Suprapubic skin (tissue), 4 donors: ENCODE measurements at regions not wholly inside any gene's neighbourhood (a gene's known extent, or its start where the extent isn't known, plus 50 kb on each side); places are given as distances from the start of the nearest gene placed in this dataset.

ENCODE experiments used
- DNase-seq, 2 donors: peaks; one replicate each; pipeline ENCODE4 v3.0.0-alpha.2; 2019; ENCODE audit warnings: low spot score in 2 of 2
- H3K27ac ChIP-seq: fragments of 200-600 bp; sonication (generic); one replicate; pipeline ENCODE4 v1.5.1; 2019
- H3K27me3 ChIP-seq: fragments of 200-600 bp; sonication (generic); one replicate; pipeline ENCODE4 v1.5.1; 2019
- H3K36me3 ChIP-seq: fragments of 200-600 bp; sonication (generic); one replicate; pipeline ENCODE4 v1.5.1; 2019
- H3K4me1 ChIP-seq: fragments of 200-600 bp; sonication (generic); one replicate; pipeline ENCODE4 v1.5.1; 2019
- H3K4me3 ChIP-seq: fragments of 200-600 bp; sonication (generic); one replicate; pipeline ENCODE4 v1.5.1; 2019; ENCODE audit warnings: mild to moderate bottlenecking
- H3K9me3 ChIP-seq: fragments of 200-600 bp; sonication (generic); one replicate; pipeline ENCODE4 v1.5.1; 2019
- EP300 ChIP-seq: sonication (generic); formaldehyde crosslinking; IDR thresholded peaks from one replicate; pipeline ENCODE4 v1.6.1; 2017; ENCODE audit warnings: antibody characterized with exemption
- POLR2A ChIP-seq, 2 donors: fragments of 450-650 bp; IDR thresholded peaks; one replicate each; pipeline ENCODE4 v1.6.1; 2017; ENCODE audit warnings: antibody characterized with exemption in 2 of 2, mild to moderate bottlenecking in 2 of 2, moderate library complexity in 2 of 2
- POLR2AphosphoS5 ChIP-seq, 3 donors: sonication (generic); formaldehyde crosslinking; IDR thresholded peaks; one replicate each; pipeline ENCODE4 v1.6.1; 2017; ENCODE audit warnings: antibody characterized with exemption in 3 of 3
- WGBS: methylation state at CpG from one replicate; pipeline ENCODE4 v1.1.5; 2018; 5-methylcytosine and 5-hydroxymethylcytosine counted together
- TF ChIP-seq, protein P1 (sequence below), 2 donors: fragments of 200-600 bp in 1 of 2; fragments of 450-650 bp in 1 of 2; sonication (generic) in 1 of 2; IDR thresholded peaks; one replicate each; pipeline ENCODE4 v1.5.1; 2016 to 2019; ENCODE audit warnings: antibody characterized with exemption in 2 of 2, mild to moderate bottlenecking in 1 of 2, moderate library complexity in 1 of 2

DNA sequence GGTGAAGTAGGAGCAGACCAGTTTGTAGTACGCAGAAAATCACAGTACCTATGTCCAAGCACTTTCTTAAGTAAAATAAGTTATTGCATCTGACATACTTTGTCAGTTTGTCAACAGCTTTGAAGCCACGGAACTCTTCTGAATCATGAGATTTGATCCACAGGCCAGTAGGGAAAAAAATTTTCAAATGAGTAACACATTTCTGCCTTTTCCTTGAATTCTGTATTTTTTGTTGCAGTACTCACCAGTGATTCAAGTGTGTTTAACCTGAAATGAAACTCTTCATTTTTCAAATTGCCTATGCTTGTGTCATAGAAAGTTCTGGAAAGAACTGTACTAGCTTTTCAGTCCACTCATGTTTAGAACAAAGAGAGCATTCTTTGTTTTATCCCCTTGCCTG lies 337.7 kb downstream of the GATA3 start:
- DNase-seq: no peak
- Histone ChIP-seq H3K27me3 (no peaks in the 10 kb centered on the region), H3K36me3 (no peaks in the 10 kb centered on the region), H3K27ac (no peak overlapping the region), H3K9me3 (no peaks in the 10 kb centered on the region), H3K4me1 (no peaks in the 10 kb centered on the region), H3K4me3 (no peak overlapping the region)
- 66% methylated on average over 2 of the region's 2 CpGs for WGBS
- no peak for TF ChIP-seq EP300
- TF ChIP-seq POLR2A (IDR thresholded peaks at IDR 0.05): no peak
- TF ChIP-seq, protein P1, sequence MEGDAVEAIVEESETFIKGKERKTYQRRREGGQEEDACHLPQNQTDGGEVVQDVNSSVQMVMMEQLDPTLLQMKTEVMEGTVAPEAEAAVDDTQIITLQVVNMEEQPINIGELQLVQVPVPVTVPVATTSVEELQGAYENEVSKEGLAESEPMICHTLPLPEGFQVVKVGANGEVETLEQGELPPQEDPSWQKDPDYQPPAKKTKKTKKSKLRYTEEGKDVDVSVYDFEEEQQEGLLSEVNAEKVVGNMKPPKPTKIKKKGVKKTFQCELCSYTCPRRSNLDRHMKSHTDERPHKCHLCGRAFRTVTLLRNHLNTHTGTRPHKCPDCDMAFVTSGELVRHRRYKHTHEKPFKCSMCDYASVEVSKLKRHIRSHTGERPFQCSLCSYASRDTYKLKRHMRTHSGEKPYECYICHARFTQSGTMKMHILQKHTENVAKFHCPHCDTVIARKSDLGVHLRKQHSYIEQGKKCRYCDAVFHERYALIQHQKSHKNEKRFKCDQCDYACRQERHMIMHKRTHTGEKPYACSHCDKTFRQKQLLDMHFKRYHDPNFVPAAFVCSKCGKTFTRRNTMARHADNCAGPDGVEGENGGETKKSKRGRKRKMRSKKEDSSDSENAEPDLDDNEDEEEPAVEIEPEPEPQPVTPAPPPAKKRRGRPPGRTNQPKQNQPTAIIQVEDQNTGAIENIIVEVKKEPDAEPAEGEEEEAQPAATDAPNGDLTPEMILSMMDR (IDR thresholded peaks at IDR 0.05): no peak

DNA sequence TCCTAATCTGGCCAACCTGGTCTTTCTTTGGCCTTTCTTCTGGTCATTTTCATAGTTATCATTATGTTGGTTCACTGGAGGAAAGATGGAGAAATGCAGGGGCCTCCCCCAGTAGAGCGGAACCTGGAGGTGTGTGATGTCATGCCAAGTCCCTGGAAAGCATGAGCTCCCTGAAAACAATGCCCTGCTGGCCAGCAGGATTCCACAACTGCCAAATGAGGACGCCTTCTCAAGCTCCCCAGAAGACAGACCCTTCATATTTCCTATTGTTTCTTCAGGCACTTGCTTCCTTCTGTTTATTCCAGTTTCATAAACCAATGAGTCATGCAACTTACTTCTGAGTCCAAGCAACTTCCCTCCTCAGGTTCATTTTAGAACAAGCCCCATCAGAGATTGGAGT lies 339.0 kb downstream of the GATA3 start:
- WGBS: 84% methylated on average over 2 of the region's 2 CpGs
- no peaks in the 10 kb centered on the region for H3K9me3 ChIP-seq
- no peak overlapping the region for H3K4me3 ChIP-seq
- no peaks in the 10 kb centered on the region for H3K27me3 ChIP-seq
- TF ChIP-seq POLR2AphosphoS5 (IDR thresholded peaks at IDR 0.05): no peak
- TF ChIP-seq, protein P1 (IDR thresholded peaks at IDR 0.05): no peak
- no peak for TF ChIP-seq POLR2A (IDR thresholded peaks at IDR 0.05)
- no peak for TF ChIP-seq EP300
- no peaks in the 10 kb centered on the region for H3K36me3 ChIP-seq
- H3K27ac ChIP-seq: no peak overlapping the region
- no peak for DNase-seq
- no peaks in the 10 kb centered on the region for H3K4me1 ChIP-seq

DNA sequence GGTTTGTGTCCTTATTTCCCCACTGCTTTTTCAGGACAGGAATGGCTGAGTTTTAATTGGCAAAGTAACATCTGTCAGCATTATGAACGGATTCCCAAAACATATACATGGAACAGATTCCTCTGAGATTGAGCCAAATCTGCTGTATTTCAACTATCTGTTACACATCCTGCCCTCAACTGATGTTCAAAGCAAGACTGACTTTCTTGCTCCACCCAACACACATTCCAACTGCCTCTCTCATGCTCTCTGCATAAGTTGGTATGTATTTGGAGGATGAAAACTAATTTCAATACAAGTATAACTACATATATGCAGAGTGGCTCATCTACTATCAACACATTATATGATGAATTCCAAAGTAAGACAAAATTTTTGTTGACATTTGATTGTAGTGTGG lies 342.2 kb downstream of the GATA3 start:
- WGBS: 17% methylated on average over 1 of the region's 1 CpG

DNA sequence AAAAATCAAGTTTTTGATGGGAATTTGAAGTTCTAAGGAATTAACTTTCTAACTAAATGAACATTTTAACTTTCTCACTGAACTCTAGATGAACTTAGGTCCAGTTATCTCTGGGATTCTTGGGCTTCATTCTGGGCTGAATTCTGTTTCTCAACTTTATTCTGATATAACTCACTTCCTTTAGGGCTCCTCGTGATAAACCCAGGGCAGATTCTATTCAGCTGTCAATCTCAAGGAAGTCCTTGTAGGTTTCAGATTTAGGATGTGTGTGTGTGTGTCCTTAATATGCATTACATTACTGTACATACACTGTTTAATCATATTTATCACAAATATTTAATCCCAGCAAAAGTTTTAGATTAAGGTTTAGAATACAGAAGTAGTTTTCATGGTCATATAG lies 344.3 kb downstream of the GATA3 start:
- Histone ChIP-seq H3K27me3 (no peaks in the 10 kb centered on the region), H3K9me3 (no peaks in the 10 kb centered on the region), H3K36me3 (no peaks in the 10 kb centered on the region), H3K4me3 (no peak overlapping the region), H3K4me1 (no peaks in the 10 kb centered on the region), H3K27ac (no peak overlapping the region)
- WGBS: 78% methylated on average over 1 of the region's 1 CpG
- no peak for DNase-seq
- TF ChIP-seq POLR2AphosphoS5 (IDR thresholded peaks at IDR 0.05) (no peak), EP300 (no peak), POLR2A (IDR thresholded peaks at IDR 0.05) (no peak)
- TF ChIP-seq, protein P1 (IDR thresholded peaks at IDR 0.05): no peak

More for the DNA sequence above, 342.2 kb downstream of the GATA3 start:
- no peaks in the 10 kb centered on the region for H3K36me3 ChIP-seq
- no peaks in the 10 kb centered on the region for H3K4me1 ChIP-seq
- H3K9me3 ChIP-seq: no peaks in the 10 kb centered on the region
- H3K27ac ChIP-seq: no peak overlapping the region
- H3K27me3 ChIP-seq: no peaks in the 10 kb centered on the region
- no peak overlapping the region for H3K4me3 ChIP-seq
- no peak for DNase-seq
- TF ChIP-seq POLR2AphosphoS5 (IDR thresholded peaks at IDR 0.05) (no peak), POLR2A (IDR thresholded peaks at IDR 0.05) (no peak), EP300 (no peak)
- TF ChIP-seq, protein P1 (IDR thresholded peaks at IDR 0.05): no peak

DNA sequence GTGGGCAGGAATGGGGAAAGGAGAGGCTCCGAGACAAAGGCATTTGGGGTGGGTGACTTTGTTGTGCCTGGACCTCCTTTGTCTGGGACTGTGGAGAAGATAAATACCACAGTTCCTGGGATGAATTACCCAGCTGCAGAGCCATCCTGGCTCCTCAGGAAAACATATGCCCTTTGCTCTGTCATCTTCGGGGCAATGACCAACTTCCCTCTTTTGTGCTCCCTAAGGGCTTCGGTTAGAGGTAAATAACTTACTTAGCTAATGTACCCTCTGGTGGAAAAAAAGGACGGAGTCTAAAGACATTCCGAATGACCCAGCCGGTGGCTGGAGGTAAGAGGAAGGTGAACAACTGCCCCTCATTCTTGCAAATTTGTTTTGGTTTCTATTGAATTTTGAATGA lies 345.7 kb downstream of the GATA3 start:
- peaks cover 6% of the 10 kb centered on the region for H3K4me1 ChIP-seq
- H3K4me3 ChIP-seq: no peak overlapping the region
- H3K36me3 ChIP-seq: no peaks in the 10 kb centered on the region
- no peaks in the 10 kb centered on the region for H3K9me3 ChIP-seq
- no peak for TF ChIP-seq POLR2AphosphoS5 (IDR thresholded peaks at IDR 0.05)
- no peak for TF ChIP-seq POLR2A (IDR thresholded peaks at IDR 0.05)
- no peak overlapping the region for H3K27ac ChIP-seq
- no peak for DNase-seq
- WGBS: 71% methylated on average over 6 of the region's 6 CpGs
- no peaks in the 10 kb centered on the region for H3K27me3 ChIP-seq

DNA sequence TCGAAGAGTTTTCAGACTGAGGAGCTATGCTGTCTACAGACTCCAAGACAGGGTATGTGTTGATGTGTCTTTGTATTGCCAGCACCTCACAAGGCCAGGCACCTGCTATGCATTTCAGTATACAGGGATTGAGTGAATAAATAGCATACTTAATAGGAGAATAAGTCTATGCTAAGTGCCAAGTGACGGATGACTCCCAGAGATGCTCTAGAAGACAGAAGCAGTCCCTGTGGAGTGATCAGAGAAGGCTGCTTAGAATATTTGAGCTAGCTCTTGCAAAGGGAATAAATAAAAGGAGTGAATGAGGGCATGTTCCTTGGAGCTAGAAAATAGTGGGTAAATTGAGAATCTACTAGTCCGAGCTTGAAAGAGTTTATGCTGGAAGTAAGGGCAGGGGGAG lies 346.4 kb downstream of the GATA3 start:
- TF ChIP-seq, protein P1 (IDR thresholded peaks at IDR 0.05): no peak
- TF ChIP-seq EP300 (no peak), POLR2AphosphoS5 (IDR thresholded peaks at IDR 0.05) (no peak), POLR2A (IDR thresholded peaks at IDR 0.05) (no peak)
- Histone ChIP-seq H3K4me3 (no peak overlapping the region), H3K36me3 (no peaks in the 10 kb centered on the region), H3K4me1 (peaks cover 6% of the 10 kb centered on the region), H3K27me3 (no peaks in the 10 kb centered on the region), H3K27ac (no peak overlapping the region), H3K9me3 (no peaks in the 10 kb centered on the region)
- WGBS: 59% methylated on average over 3 of the region's 3 CpGs
- no peak for DNase-seq
